Thoracic aorta (tissue), 2 donors: ENCODE measurements at regions not wholly inside any gene's neighbourhood (a gene's known extent, or its start where the extent isn't known, plus 50 kb on each side); places are given as distances from the start of the nearest gene placed in this dataset.

ENCODE experiments used
- ATAC-seq: fragments of 150-250 bp; one replicate; pipeline ENCODE4 v1.8.0; 2017; ENCODE audit warnings: low read depth; ENCODE audit not compliant: insufficient number of reproducible peaks, low FRiP score
- DNase-seq: peaks from one replicate; pipeline ENCODE4 v3.0.0-alpha.2; 2020; ENCODE audit warnings: low spot score
- H3K27ac ChIP-seq, 2 donors: fragments of 200-600 bp; sonication (generic); 1 replicate in 1 of 2; 2 replicates in 1 of 2; pipeline ENCODE4 v1.5.1; 2016; ENCODE audit warnings: mild to moderate bottlenecking in 2 of 2, moderate library complexity in 2 of 2
- H3K27me3 ChIP-seq: fragments of 200-600 bp; sonication (generic); replicated peaks from 2 replicates; pipeline ENCODE4 v1.6.0; 2016; ENCODE audit warnings: mild to moderate bottlenecking; ENCODE audit not compliant: insufficient read depth
- H3K36me3 ChIP-seq: fragments of 200-600 bp; sonication (generic); one replicate; pipeline ENCODE4 v1.5.1; 2016
- H3K4me1 ChIP-seq, 2 donors: fragments of 200-600 bp; sonication (generic); 1 replicate in 1 of 2; 2 replicates in 1 of 2; pipeline versions ENCODE4 v1.5.1 to v1.6.0; 2016; ENCODE audit warnings: low read depth in 2 of 2, mild to moderate bottlenecking in 1 of 2; ENCODE audit not compliant: control insufficient read depth in 1 of 2
- H3K4me3 ChIP-seq: fragments of 200-600 bp; sonication (generic); 2 replicates; pipeline ENCODE4 v1.5.1; 2016; ENCODE audit warnings: mild to moderate bottlenecking
- H3K9me3 ChIP-seq: fragments of 200-600 bp; sonication (generic); 2 replicates; pipeline ENCODE4 v1.5.1; 2016
- CTCF ChIP-seq: fragments of 200-600 bp; sonication (generic); IDR thresholded peaks from one replicate; pipeline ENCODE4 v1.5.1; 2019; ENCODE audit warnings: antibody characterized with exemption

GRCh38 chr16:66198641-66199040 is 167.8 kb upstream of the CDH5 start:
- no peaks in the 10 kb centered on the region for H3K36me3 ChIP-seq
- DNase-seq (no peak), ATAC-seq (no peak)
- H3K4me3 ChIP-seq = no peak overlapping the region
- no peak for TF ChIP-seq CTCF
- no peaks in the 10 kb centered on the region for H3K4me1 ChIP-seq
- H3K27me3 ChIP-seq = no peaks in the 10 kb centered on the region
- H3K27ac ChIP-seq = no peak overlapping the region
- no peaks in the 10 kb centered on the region for H3K9me3 ChIP-seq

GRCh38 chr16:66197668-66198278 is 168.7 kb upstream of the CDH5 start:
- no peak for TF ChIP-seq CTCF
- DNase-seq (no peak), ATAC-seq (no peak)
- Histone ChIP-seq H3K9me3 (no peaks in the 10 kb centered on the region), H3K36me3 (no peaks in the 10 kb centered on the region), H3K27me3 (no peaks in the 10 kb centered on the region), H3K4me1 (no peaks in the 10 kb centered on the region), H3K4me3 (no peak overlapping the region), H3K27ac (no peak overlapping the region)

- Histone ChIP-seq H3K36me3 (no peaks in the 10 kb centered on the region), H3K9me3 (no peaks in the 10 kb centered on the region), H3K4me1 (no peaks in the 10 kb centered on the region), H3K27me3 (no peaks in the 10 kb centered on the region), H3K4me3 (no peak overlapping the region), H3K27ac (no peak overlapping the region)
- DNase-seq (no peak), ATAC-seq (no peak)
- no peak for TF ChIP-seq CTCF
These were observed 169.7 kb upstream of the CDH5 start for GRCh38 chr16:66196770-66197169.

GRCh38 chr16:66194866-66195265 is 171.6 kb upstream of the CDH5 start:
- H3K27me3 ChIP-seq = no peaks in the 10 kb centered on the region
- no peak overlapping the region for H3K4me3 ChIP-seq
- ATAC-seq (no peak), DNase-seq (no peak)
- H3K27ac ChIP-seq = no peak overlapping the region
- no peaks in the 10 kb centered on the region for H3K9me3 ChIP-seq
- peaks cover 0 to 9% of the 10 kb centered on the region in 2 donors for H3K4me1 ChIP-seq
- no peak for TF ChIP-seq CTCF
- no peaks in the 10 kb centered on the region for H3K36me3 ChIP-seq

GRCh38 chr16:66193543-66194229 is 172.8 kb upstream of the CDH5 start:
- Histone ChIP-seq H3K9me3 (no peaks in the 10 kb centered on the region), H3K4me1 (peaks cover 2 to 20% of the 10 kb centered on the region in 2 donors), H3K36me3 (no peaks in the 10 kb centered on the region), H3K27me3 (no peaks in the 10 kb centered on the region), H3K27ac (no peak overlapping the region), H3K4me3 (no peak overlapping the region)
- DNase-seq = no peak
- ATAC-seq = no peak
- TF ChIP-seq CTCF = no peak
